GM23248 (cell line): ENCODE measurements at regions not wholly inside any gene's neighbourhood (a gene's known extent, or its start where the extent isn't known, plus 50 kb on each side); places are given as distances from the start of the nearest gene placed in this dataset.

Experiments
- DNase-seq: peaks from one replicate; pipeline ENCODE4 v3.0.0-alpha.2; 2015
- H2AFZ ChIP-seq: fragments of 200-600 bp; sonication (generic); 2 replicates; pipeline ENCODE4 v1.6.1; 2016; ENCODE audit warnings: antibody characterized with exemption
- H3F3A ChIP-seq: fragments of 200-600 bp; sonication (generic); 2 replicates; pipeline ENCODE4 v1.6.1; 2016; ENCODE audit warnings: mild to moderate bottlenecking, antibody characterized with exemption, mixed run types; ENCODE audit not compliant: insufficient read depth
- H3K27ac ChIP-seq: fragments of 200-600 bp; sonication (generic); 2 replicates; pipeline ENCODE4 v1.5.1; 2016; ENCODE audit warnings: mild to moderate bottlenecking
- H3K27me3 ChIP-seq: fragments of 200-600 bp; sonication (generic); replicated peaks from 2 replicates; pipeline ENCODE4 v1.6.1; 2016; ENCODE audit warnings: mild to moderate bottlenecking; ENCODE audit not compliant: insufficient read depth
- H3K36me3 ChIP-seq: fragments of 200-600 bp; sonication (generic); 2 replicates; pipeline ENCODE4 v1.6.1; 2016; ENCODE audit warnings: low read depth, mild to moderate bottlenecking
- H3K4me1 ChIP-seq: fragments of 200-600 bp; sonication (generic); 2 replicates; pipeline ENCODE4 v1.6.1; 2016; ENCODE audit warnings: mild to moderate bottlenecking; ENCODE audit not compliant: insufficient read depth
- H3K4me2 ChIP-seq: fragments of 200-600 bp; sonication (generic); one replicate; pipeline ENCODE4 v1.6.1; 2016; ENCODE audit warnings: mild to moderate bottlenecking; ENCODE audit not compliant: unreplicated experiment
- H3K4me3 ChIP-seq: fragments of 200-600 bp; sonication (generic); 2 replicates; pipeline ENCODE4 v1.5.1; 2016; ENCODE audit warnings: mild to moderate bottlenecking
- H3K79me2 ChIP-seq: fragments of 200-600 bp; sonication (generic); 2 replicates; pipeline ENCODE4 v1.6.1; 2016; ENCODE audit warnings: mild to moderate bottlenecking; ENCODE audit not compliant: insufficient read depth
- H3K9ac ChIP-seq: fragments of 200-600 bp; sonication (generic); 2 replicates; pipeline ENCODE4 v1.6.1; 2016; ENCODE audit warnings: mild to moderate bottlenecking
- H3K9me2 ChIP-seq: fragments of 200-600 bp; sonication (generic); 2 replicates; pipeline ENCODE4 v1.6.1; 2016; ENCODE audit warnings: mixed run types, mild to moderate bottlenecking, moderate library complexity; ENCODE audit not compliant: insufficient read depth
- H3K9me3 ChIP-seq: fragments of 200-600 bp; sonication (generic); one replicate; pipeline ENCODE4 v1.6.1; 2017; ENCODE audit warnings: low read depth
- H4K20me1 ChIP-seq: fragments of 200-600 bp; sonication (generic); 2 replicates; pipeline ENCODE4 v1.6.0; 2016; ENCODE audit not compliant: insufficient read depth
- EZH2 ChIP-seq: fragments of 200-600 bp; sonication (generic); IDR thresholded peaks from 2 replicates; pipeline ENCODE4 v1.6.1; 2018; ENCODE audit warnings: antibody characterized with exemption, mild to moderate bottlenecking; ENCODE audit not compliant: insufficient read depth, poor library complexity, severe bottlenecking
- EZH2phosphoT487 ChIP-seq: fragments of 200-600 bp; sonication (generic); IDR thresholded peaks from 2 replicates; pipeline ENCODE4 v1.6.1; 2018; ENCODE audit warnings: antibody characterized with exemption, moderate library complexity, mild to moderate bottlenecking, low read depth; ENCODE audit not compliant: insufficient read depth
- WGBS, 2 experiments: methylation state at CpG; one replicate each; pipeline ENCODE4 v1.1.6; 2015 to 2017; ENCODE audit warnings: low lambda C conversion rate in 2 of 2, low coverage in 1 of 2; ENCODE audit errors: missing lambda C conversion rate in 2 of 2; 5-methylcytosine and 5-hydroxymethylcytosine counted together
- in situ Hi-C: fragments of 300-500 bp; cut with MboI; formaldehyde crosslinking; loops from 2 replicates; pipeline ENCODE4 v1.15.0; 2020

GRCh38 chr3:35216501-35217266, 422.6 kb upstream of the ARPP21 start:
- H3K4me1 ChIP-seq = no peaks in the 10 kb centered on the region
- no peak overlapping the region for H2AFZ ChIP-seq
- H3K79me2 ChIP-seq = no peaks in the 10 kb centered on the region
- no peak for DNase-seq
- TF ChIP-seq EZH2phosphoT487 (no peak), EZH2 (no peak)
- H3K9ac ChIP-seq = no peak overlapping the region
- no peaks in the 10 kb centered on the region for H3K36me3 ChIP-seq
- H4K20me1 ChIP-seq = no peaks in the 10 kb centered on the region
- H3K4me3 ChIP-seq = no peak overlapping the region
- H3K4me2 ChIP-seq = no peak overlapping the region
- H3F3A ChIP-seq = no peaks in the 10 kb centered on the region
- no peaks in the 10 kb centered on the region for H3K27me3 ChIP-seq
- 40 to 41% methylated on average over 18 of the region's 18 CpGs for WGBS, 2 experiments
- in situ Hi-C loops = no loop called here
- H3K9me2 ChIP-seq = no peaks in the 10 kb centered on the region
- H3K9me3 ChIP-seq = no peaks in the 10 kb centered on the region
- H3K27ac ChIP-seq = no peak overlapping the region

- H3K9me3 ChIP-seq = no peaks in the 10 kb centered on the region
- no peaks in the 10 kb centered on the region for H3K27me3 ChIP-seq
- WGBS, 2 experiments = 25 to 47% methylated on average over 1 of the region's 1 CpG
- no peaks in the 10 kb centered on the region for H3K36me3 ChIP-seq
- no peak overlapping the region for H3K4me3 ChIP-seq
- no peak overlapping the region for H2AFZ ChIP-seq
- in situ Hi-C loops = no loop called here
- no peak overlapping the region for H3K27ac ChIP-seq
- H4K20me1 ChIP-seq = no peaks in the 10 kb centered on the region
- DNase-seq = no peak
- no peak overlapping the region for H3K4me2 ChIP-seq
- TF ChIP-seq EZH2phosphoT487 (no peak), EZH2 (no peak)
- H3K4me1 ChIP-seq = no peaks in the 10 kb centered on the region
- no peaks in the 10 kb centered on the region for H3F3A ChIP-seq
- H3K9ac ChIP-seq = no peak overlapping the region
- no peaks in the 10 kb centered on the region for H3K79me2 ChIP-seq
- no peaks in the 10 kb centered on the region for H3K9me2 ChIP-seq
Measured at GRCh38 chr3:35223632-35224394, 415.5 kb upstream of the ARPP21 start.

GRCh38 chr3:35224565-35225295, 414.6 kb upstream of the ARPP21 start:
- no peak overlapping the region for H3K27ac ChIP-seq
- H3K36me3 ChIP-seq = no peaks in the 10 kb centered on the region
- no peaks in the 10 kb centered on the region for H3K27me3 ChIP-seq
- DNase-seq = no peak
- H2AFZ ChIP-seq = no peak overlapping the region
- no peaks in the 10 kb centered on the region for H3K79me2 ChIP-seq
- no peaks in the 10 kb centered on the region for H4K20me1 ChIP-seq
- H3K9me3 ChIP-seq = no peaks in the 10 kb centered on the region
- no peak for TF ChIP-seq EZH2phosphoT487
- H3F3A ChIP-seq = no peaks in the 10 kb centered on the region
- H3K9ac ChIP-seq = no peak overlapping the region
- WGBS, 2 experiments = 3 to 4% methylated on average over 3 of the region's 3 CpGs
- in situ Hi-C loops = no loop called here
- H3K9me2 ChIP-seq = no peaks in the 10 kb centered on the region
- no peaks in the 10 kb centered on the region for H3K4me1 ChIP-seq
- H3K4me3 ChIP-seq = no peak overlapping the region
- no peak overlapping the region for H3K4me2 ChIP-seq

GRCh38 chr3:35241236-35241635, 398.1 kb upstream of the ARPP21 start:
- in situ Hi-C loops = no loop called here
- no peaks in the 10 kb centered on the region for H3K4me1 ChIP-seq
- no peaks in the 10 kb centered on the region for H3K79me2 ChIP-seq
- H3K4me2 ChIP-seq = no peak overlapping the region
- H3F3A ChIP-seq = no peaks in the 10 kb centered on the region
- H2AFZ ChIP-seq = no peak overlapping the region
- no peak overlapping the region for H3K4me3 ChIP-seq
- no peaks in the 10 kb centered on the region for H3K9me2 ChIP-seq
- no peak overlapping the region for H3K9ac ChIP-seq
- H3K27ac ChIP-seq = no peak overlapping the region
- H3K27me3 ChIP-seq = no peaks in the 10 kb centered on the region
- no peaks in the 10 kb centered on the region for H3K36me3 ChIP-seq
- WGBS, 2 experiments = 1 to 3% methylated on average over 2 of the region's 2 CpGs
- DNase-seq = no peak
- TF ChIP-seq EZH2 (no peak), EZH2phosphoT487 (no peak)
- no peaks in the 10 kb centered on the region for H4K20me1 ChIP-seq
- no peaks in the 10 kb centered on the region for H3K9me3 ChIP-seq
